ENCODE measurements at regions not wholly inside any gene's neighbourhood (a gene's known extent, or its start where the extent isn't known, plus 50 kb on each side); places are given as distances from the start of the nearest gene placed in this dataset.

- no peak for TF ChIP-seq NFIC (IDR thresholded peaks at IDR 0.05; ENCODE audit: borderline replicate concordance)
- TF ChIP-seq EP300 (IDR thresholded peaks at IDR 0.05; ENCODE audit: borderline replicate concordance in 1 of 2, low read depth in 1 of 2, low read length in 1 of 2): no peak
- TF ChIP-seq NRF1 (IDR thresholded peaks at IDR 0.05; ENCODE audit: low read depth, low read length): no peak
Measured at GRCh38 chr7:56570968-56571367, 454.8 kb upstream of the NUPR2 start (continued).

DNA sequence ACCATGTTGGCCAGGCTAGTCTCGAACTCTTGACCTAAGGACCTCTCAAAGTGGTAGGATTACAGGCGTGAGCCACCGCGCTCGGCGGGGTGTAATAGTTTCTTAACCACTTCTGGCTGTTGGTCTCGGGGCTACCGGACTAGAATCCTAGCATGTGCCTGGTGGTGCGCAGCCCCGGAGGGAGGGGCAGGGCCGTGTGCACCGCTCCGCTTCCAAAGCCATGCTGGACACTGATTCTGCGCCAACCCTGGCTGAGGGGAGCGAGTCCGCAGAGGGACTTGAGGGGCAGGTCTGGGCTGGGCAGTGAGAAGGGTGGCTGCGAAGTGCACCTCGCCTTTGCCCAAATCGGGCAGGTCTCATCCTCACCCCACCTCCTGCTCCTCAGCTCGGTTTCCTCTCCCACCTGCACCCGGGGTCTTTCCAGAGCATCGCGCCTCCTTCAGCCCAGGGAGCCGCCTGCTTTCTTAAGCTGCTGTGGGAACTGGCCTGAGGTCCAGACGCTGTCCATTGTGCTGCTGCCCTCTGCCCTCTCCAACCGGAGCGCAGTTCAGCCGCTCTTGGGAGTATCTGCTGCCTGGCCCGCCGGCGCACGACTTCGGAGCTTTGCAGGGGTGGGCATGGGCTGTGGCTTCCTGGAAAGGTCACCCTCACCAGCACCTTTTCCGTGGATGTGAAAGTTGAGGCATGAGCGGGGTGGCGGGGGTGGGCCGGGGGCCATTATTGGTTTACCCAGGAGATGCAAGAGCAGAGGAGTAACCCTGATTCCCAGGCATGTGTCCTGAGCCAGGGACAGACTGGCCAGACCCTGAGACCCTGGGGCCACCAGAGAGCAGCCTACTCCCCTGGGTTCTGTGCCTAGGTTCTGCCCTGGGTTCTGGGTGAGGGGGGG is 422.6 kb upstream of the NUPR2 start:
- Histone ChIP-seq H2AFZ (ENCODE audit: low read depth) (no peak overlapping the region), H3F3A (replicated peaks; ENCODE audit: insufficient read depth) (no peaks in the 10 kb centered on the region), H3K79me2 (ENCODE audit: insufficient read depth) (no peaks in the 10 kb centered on the region), H3K4me2 (no peak overlapping the region), H3K9me3 (no peaks in the 10 kb centered on the region), H3K27me3 (ENCODE audit: insufficient read depth) (no peaks in the 10 kb centered on the region), H3K36me3 (replicated peaks in 1 of 2; ENCODE audit: control insufficient read depth in 1 of 2, insufficient read depth in 2 of 2, low read length in 1 of 2) (no peaks in the 10 kb centered on the region), H3K4me3 (ENCODE audit: low read depth in 2 of 2, low read length in 1 of 2) (peak overlapping the region in 1 of 2 experiments; percentile 13; a peak in 1 of 4 replicates), H3K4me1 (ENCODE audit: control insufficient read depth in 1 of 2, insufficient read depth in 2 of 2, low read depth in 1 of 2, low read length in 1 of 2) (no peaks in the 10 kb centered on the region; a peak in 1 of 4 replicates), H3K27ac (ENCODE audit: low read depth in 2 of 2, low read length in 1 of 2) (no peak overlapping the region), H3K9me2 (no peaks in the 10 kb centered on the region), H4K20me1 (ENCODE audit: insufficient read depth) (no peaks in the 10 kb centered on the region), H3K9ac (no peak overlapping the region)
- DNase-seq: peak; percentile 39
- TF ChIP-seq EZH2phosphoT487 (IDR thresholded peaks at IDR 0.05; ENCODE audit: borderline replicate concordance, low read depth) (no peak), CHD2 (IDR thresholded peaks at IDR 0.05; ENCODE audit: low read length, partially characterized antibody) (no peak), TAF1 (IDR thresholded peaks at IDR 0.05; ENCODE audit: borderline replicate concordance, low read depth, low read length) (no peak), RCOR1 (IDR thresholded peaks at IDR 0.05; ENCODE audit: low read length) (no peak), POLR2AphosphoS5 (IDR thresholded peaks at IDR 0.05; ENCODE audit: low read depth, low read length) (no peak), ELF1 (IDR thresholded peaks at IDR 0.05) (no peak), ZBTB33 (IDR thresholded peaks at IDR 0.05; ENCODE audit: borderline replicate concordance, low read depth) (no peak), RAD21 (IDR thresholded peaks at IDR 0.05; ENCODE audit: low read length) (no peak), MXI1 (IDR thresholded peaks at IDR 0.05; ENCODE audit: low read depth, low read length) (no peak)
- ChIA-PET CTCF (no interaction called here), POLR2A (interaction anchor here (0.6 kb wide), 1 partner anchor 773 kb away, joined by 8 read pairs; no protein-coding TSS in a partner anchor)
- 17% methylated on average over 33 of the region's 37 CpGs for WGBS (ENCODE audit: low lambda C conversion rate)

GRCh38 chr7:56537952-56538351 is 421.7 kb upstream of the NUPR2 start:
- POLR2A ChIA-PET: interaction anchor here (1.0 kb wide), 1 partner anchor 90 kb away, joined by 3 read pairs; no protein-coding TSS in a partner anchor
- DNase-seq: peak; percentile 76
- H3K36me3 ChIP-seq (replicated peaks in 1 of 2; ENCODE audit: control insufficient read depth in 1 of 2, insufficient read depth in 2 of 2, low read length in 1 of 2): no peaks in the 10 kb centered on the region
- 16% methylated on average over 19 of the region's 19 CpGs for WGBS (ENCODE audit: low lambda C conversion rate)
- H2AFZ ChIP-seq (ENCODE audit: low read depth): no peak overlapping the region
- CTCF ChIA-PET: no interaction called here
- H3K4me3 ChIP-seq (ENCODE audit: low read depth in 2 of 2, low read length in 1 of 2): peak overlapping the region in 1 of 2 experiments; percentile 35; a peak in 2 of 4 replicates
- no peaks in the 10 kb centered on the region; a peak in 1 of 4 replicates for H3K4me1 ChIP-seq (ENCODE audit: control insufficient read depth in 1 of 2, insufficient read depth in 2 of 2, low read depth in 1 of 2, low read length in 1 of 2)
- no peaks in the 10 kb centered on the region for H3K9me2 ChIP-seq
- no peaks in the 10 kb centered on the region for H3F3A ChIP-seq (replicated peaks; ENCODE audit: insufficient read depth)
- H3K79me2 ChIP-seq (ENCODE audit: insufficient read depth): no peaks in the 10 kb centered on the region
- no peaks in the 10 kb centered on the region for H3K9me3 ChIP-seq
- TF ChIP-seq TEAD4 (IDR thresholded peaks at IDR 0.05; ENCODE audit: borderline replicate concordance, insufficient read depth) (no peak), RXRA (IDR thresholded peaks at IDR 0.05; ENCODE audit: borderline replicate concordance, low read depth) (no peak), MAX (IDR thresholded peaks at IDR 0.05; ENCODE audit: low read depth) (no peak), TCF12 (IDR thresholded peaks at IDR 0.05) (no peak), CHD2 (IDR thresholded peaks at IDR 0.05; ENCODE audit: low read length, partially characterized antibody) (peak; percentile 14), RFX5 (IDR thresholded peaks at IDR 0.05; ENCODE audit: low read length) (no peak), ZBTB33 (IDR thresholded peaks at IDR 0.05; ENCODE audit: borderline replicate concordance, low read depth) (no peak), MEF2A (IDR thresholded peaks at IDR 0.05; ENCODE audit: borderline replicate concordance, low read depth) (no peak), SMC3 (IDR thresholded peaks at IDR 0.05; ENCODE audit: low read depth, low read length) (no peak), POLR2AphosphoS5 (IDR thresholded peaks at IDR 0.05; ENCODE audit: low read depth, low read length) (no peak), MXI1 (IDR thresholded peaks at IDR 0.05; ENCODE audit: low read depth, low read length) (no peak), GABPA (IDR thresholded peaks at IDR 0.05; ENCODE audit: low read depth) (0 out of 2 replicates have a peak, but pooled peaks have one; percentile 13)
- H3K9ac ChIP-seq: no peak overlapping the region
- no peaks in the 10 kb centered on the region for H4K20me1 ChIP-seq (ENCODE audit: insufficient read depth)
- peak overlapping the region in 1 of 2 experiments; percentile 23; a peak in 1 of 4 replicates for H3K27ac ChIP-seq (ENCODE audit: low read depth in 2 of 2, low read length in 1 of 2)
- H3K27me3 ChIP-seq (ENCODE audit: insufficient read depth): no peaks in the 10 kb centered on the region
- H3K4me2 ChIP-seq: no peak overlapping the region

All from SK-N-SH (cell line).